Keratinocyte (primary cell): ENCODE measurements at regions not wholly inside any gene's neighbourhood (a gene's known extent, or its start where the extent isn't known, plus 50 kb on each side); places are given as distances from the start of the nearest gene placed in this dataset.

Experiments used
- DNase-seq: peaks from one replicate; pipeline ENCODE4 v3.0.0-alpha.2; 2011; ENCODE audit warnings: low read depth, missing footprints, low spot score
- FAIRE-seq: peaks from 2 replicates; lab custom pipeline; 2011; peaks lifted over from hg19 to GRCh38; lab: Jason Lieb, UNC
- H2AFZ ChIP-seq: 2 replicates; pipeline ENCODE4 v1.6.0; 2012; ENCODE audit warnings: low read length, control low read depth, inconsistent platforms; ENCODE audit not compliant: control insufficient read depth
- H3K27ac ChIP-seq: 2 replicates; pipeline ENCODE4 v1.5.1; 2011; ENCODE audit warnings: low read length; ENCODE audit not compliant: control insufficient read depth, insufficient read depth
- H3K27me3 ChIP-seq: 3 replicates; pipeline ENCODE4 v1.6.0; 2011; ENCODE audit warnings: low read length; ENCODE audit not compliant: control insufficient read depth, insufficient read depth; ENCODE audit errors: extremely low read depth
- H3K36me3 ChIP-seq, 2 experiments: 2 replicates in 1 of 2; 3 replicates in 1 of 2; pipeline ENCODE4 v1.5.1; 2011; ENCODE audit warnings: low read length in 2 of 2, mild to moderate bottlenecking in 1 of 2; ENCODE audit not compliant: control insufficient read depth in 2 of 2, insufficient read depth in 2 of 2; ENCODE audit errors: extremely low read depth in 1 of 2
- H3K4me1 ChIP-seq: 3 replicates; pipeline ENCODE4 v1.5.1; 2011; ENCODE audit warnings: low read length; ENCODE audit not compliant: control insufficient read depth, insufficient read depth; ENCODE audit errors: extremely low read depth
- H3K4me2 ChIP-seq: 3 replicates; pipeline ENCODE4 v1.6.0; 2011; ENCODE audit warnings: low read depth, low read length; ENCODE audit not compliant: control insufficient read depth, insufficient read depth; ENCODE audit errors: extremely low read depth
- H3K4me3 ChIP-seq, 3 experiments: fragments of 200-600 bp in 1 of 3; sonication (generic) in 1 of 3; 2 replicates in 2 of 3; 3 replicates in 1 of 3; pipeline ENCODE4 v1.5.1; 2011 to 2016; ENCODE audit warnings: low read length in 3 of 3, mild to moderate bottlenecking in 3 of 3, control low read depth in 2 of 3, inconsistent platforms in 1 of 3, low read depth in 1 of 3, mixed read lengths in 1 of 3, mixed run types in 1 of 3, moderate library complexity in 1 of 3; ENCODE audit not compliant: control insufficient read depth in 2 of 3, insufficient read depth in 2 of 3; ENCODE audit errors: extremely low read depth in 1 of 3
- H3K79me2 ChIP-seq: 2 replicates; pipeline ENCODE4 v1.6.0; 2012; ENCODE audit warnings: low read length; ENCODE audit not compliant: control insufficient read depth, insufficient read depth
- H3K9ac ChIP-seq: 3 replicates; pipeline ENCODE4 v1.6.0; 2011; ENCODE audit warnings: low read length; ENCODE audit not compliant: control insufficient read depth, insufficient read depth; ENCODE audit errors: extremely low read depth
- H3K9me1 ChIP-seq: 3 replicates; pipeline ENCODE4 v1.6.0; 2011; ENCODE audit warnings: low read length; ENCODE audit not compliant: control insufficient read depth, insufficient read depth; ENCODE audit errors: extremely low read depth
- H3K9me3 ChIP-seq: 2 replicates; pipeline ENCODE4 v1.5.1; 2012; ENCODE audit warnings: low read depth, low read length; ENCODE audit not compliant: control insufficient read depth
- H4K20me1 ChIP-seq: 3 replicates; pipeline ENCODE4 v1.6.0; 2011; ENCODE audit warnings: low read length; ENCODE audit not compliant: control insufficient read depth, insufficient read depth; ENCODE audit errors: extremely low read depth
- CTCF ChIP-seq, 3 experiments: IDR thresholded peaks in 1 of 3; conservative IDR thresholded peaks in 1 of 3; optimal IDR thresholded peaks in 1 of 3; 2 replicates in 2 of 3; 3 replicates in 1 of 3; pipeline versions ENCODE3 to v1.5.1; 2011; ENCODE audit warnings: low read length in 3 of 3, mild to moderate bottlenecking in 3 of 3, moderate library complexity in 2 of 3, control low read depth in 1 of 3, inconsistent platforms in 1 of 3; ENCODE audit not compliant: insufficient read depth in 2 of 3; ENCODE audit errors: extremely low read depth in 1 of 3
- EZH2 ChIP-seq: IDR thresholded peaks from one replicate; pipeline ENCODE4 v1.6.1; 2012; ENCODE audit warnings: inconsistent platforms, mild to moderate bottlenecking, low read length, moderate library complexity
- dilution Hi-C: fragments of 300-500 bp; cut with MboI; formaldehyde crosslinking; loops from one replicate; pipeline ENCODE4 v1.7.0; 2020; ENCODE audit warnings: low sequenced_read_pairs; ENCODE audit not compliant: extremely low pct_ligation_motif_present

- no peaks in the 10 kb centered on the region for H3K36me3 ChIP-seq
- no peaks in the 10 kb centered on the region for H3K4me1 ChIP-seq
- H3K4me3 ChIP-seq: no peak overlapping the region
- no peak overlapping the region for H2AFZ ChIP-seq
- no peaks in the 10 kb centered on the region for H3K9me3 ChIP-seq
- H3K79me2 ChIP-seq: no peaks in the 10 kb centered on the region
- no peak for FAIRE-seq
- no peak overlapping the region for H3K4me2 ChIP-seq
- no peak overlapping the region for H3K9ac ChIP-seq
- H3K27me3 ChIP-seq: no peaks in the 10 kb centered on the region
- DNase-seq: no peak
- H4K20me1 ChIP-seq: no peaks in the 10 kb centered on the region
- no peak overlapping the region for H3K27ac ChIP-seq
- dilution Hi-C loops: no loop called here
- no peaks in the 10 kb centered on the region for H3K9me1 ChIP-seq
- TF ChIP-seq EZH2 (no peak), CTCF (optimal IDR thresholded peaks at IDR 0.05 in 1 of 3, IDR thresholded peaks at IDR 0.05 in 1 of 3, conservative IDR thresholded peaks at IDR 0.05 in 1 of 3; ENCODE audit: extremely low read depth in 1 of 3, insufficient read depth in 2 of 3, low read length in 3 of 3) (no peak)
Measured at GRCh38 chr12:20257311-20257710, 111.0 kb upstream of the PDE3A start.

DNA sequence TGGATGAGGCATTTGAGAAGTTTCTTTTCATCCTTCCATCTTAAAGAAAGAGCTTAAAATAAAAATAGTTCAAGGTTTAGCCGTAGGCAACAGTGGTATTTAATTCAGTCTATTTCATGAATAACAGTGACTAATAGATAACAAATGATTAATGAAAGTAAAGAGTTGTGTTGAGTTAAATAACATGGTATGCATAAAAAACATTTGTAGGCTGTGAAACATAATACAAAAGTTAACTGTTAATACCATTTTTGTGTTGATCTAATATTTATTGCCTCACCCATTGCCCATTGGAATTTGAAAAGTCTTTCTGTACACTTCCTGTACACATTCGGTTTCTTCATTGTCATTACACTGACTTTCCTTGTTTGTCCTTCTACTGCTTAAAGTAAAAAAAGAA is 108.6 kb upstream of the PDE3A start:
- no peaks in the 10 kb centered on the region for H4K20me1 ChIP-seq
- no peaks in the 10 kb centered on the region for H3K36me3 ChIP-seq
- DNase-seq (no peak), FAIRE-seq (no peak)
- H3K9me1 ChIP-seq: no peaks in the 10 kb centered on the region
- no peak overlapping the region for H3K4me3 ChIP-seq
- TF ChIP-seq CTCF (optimal IDR thresholded peaks at IDR 0.05 in 1 of 3, IDR thresholded peaks at IDR 0.05 in 1 of 3, conservative IDR thresholded peaks at IDR 0.05 in 1 of 3; ENCODE audit: extremely low read depth in 1 of 3, insufficient read depth in 2 of 3, low read length in 3 of 3): no peak
- TF ChIP-seq EZH2: no peak
- no peaks in the 10 kb centered on the region for H3K27me3 ChIP-seq
- H2AFZ ChIP-seq: no peak overlapping the region
- no peaks in the 10 kb centered on the region for H3K4me1 ChIP-seq
- no peak overlapping the region for H3K27ac ChIP-seq
- dilution Hi-C loops: no loop called here
- no peaks in the 10 kb centered on the region for H3K79me2 ChIP-seq
- H3K4me2 ChIP-seq: no peak overlapping the region
- no peak overlapping the region for H3K9ac ChIP-seq
- no peaks in the 10 kb centered on the region for H3K9me3 ChIP-seq
